ENCODE measurements at regions not wholly inside any gene's neighbourhood (a gene's known extent, or its start where the extent isn't known, plus 50 kb on each side); places are given as distances from the start of the nearest gene placed in this dataset.

DNA sequence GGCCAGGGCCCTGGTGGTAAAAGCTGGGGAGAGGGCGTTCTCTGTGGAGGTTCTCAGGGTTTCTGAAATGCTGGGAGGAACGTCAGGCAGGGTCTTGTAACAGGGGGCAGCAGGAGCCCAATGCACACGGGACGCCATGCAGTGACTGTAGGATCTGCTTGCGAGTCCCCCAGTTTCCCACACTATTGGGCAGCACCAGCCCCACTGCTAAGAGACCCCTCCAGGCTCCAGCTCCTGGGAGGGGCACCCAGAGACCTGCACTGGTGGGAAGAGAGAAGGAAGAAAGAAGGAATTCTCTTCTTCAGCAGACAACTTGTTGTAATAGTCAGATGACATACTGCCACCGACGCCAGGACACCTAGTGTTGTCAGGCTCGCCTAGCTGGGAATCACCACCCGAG, 55.2 kb upstream of the RNF7 start:
- ATAC-seq: no peak
- no peaks in the 10 kb centered on the region for H3K36me3 ChIP-seq
- H3K4me3 ChIP-seq: no peak overlapping the region
- H3K27ac ChIP-seq: no peak overlapping the region
- H3K27me3 ChIP-seq: no peaks in the 10 kb centered on the region
- 97% methylated on average over 6 of the region's 9 CpGs; no CpG with 5 or more reads in 1 of the 2 donors for WGBS, 2 donors (ENCODE audit: low coverage in 1 of 2)
- TF ChIP-seq POLR2AphosphoS5 (IDR thresholded peaks at IDR 0.05) (no peak), EP300 (IDR thresholded peaks at IDR 0.05) (no peak), POLR2A (IDR thresholded peaks at IDR 0.05) (no peak)
- TF ChIP-seq, protein P1, sequence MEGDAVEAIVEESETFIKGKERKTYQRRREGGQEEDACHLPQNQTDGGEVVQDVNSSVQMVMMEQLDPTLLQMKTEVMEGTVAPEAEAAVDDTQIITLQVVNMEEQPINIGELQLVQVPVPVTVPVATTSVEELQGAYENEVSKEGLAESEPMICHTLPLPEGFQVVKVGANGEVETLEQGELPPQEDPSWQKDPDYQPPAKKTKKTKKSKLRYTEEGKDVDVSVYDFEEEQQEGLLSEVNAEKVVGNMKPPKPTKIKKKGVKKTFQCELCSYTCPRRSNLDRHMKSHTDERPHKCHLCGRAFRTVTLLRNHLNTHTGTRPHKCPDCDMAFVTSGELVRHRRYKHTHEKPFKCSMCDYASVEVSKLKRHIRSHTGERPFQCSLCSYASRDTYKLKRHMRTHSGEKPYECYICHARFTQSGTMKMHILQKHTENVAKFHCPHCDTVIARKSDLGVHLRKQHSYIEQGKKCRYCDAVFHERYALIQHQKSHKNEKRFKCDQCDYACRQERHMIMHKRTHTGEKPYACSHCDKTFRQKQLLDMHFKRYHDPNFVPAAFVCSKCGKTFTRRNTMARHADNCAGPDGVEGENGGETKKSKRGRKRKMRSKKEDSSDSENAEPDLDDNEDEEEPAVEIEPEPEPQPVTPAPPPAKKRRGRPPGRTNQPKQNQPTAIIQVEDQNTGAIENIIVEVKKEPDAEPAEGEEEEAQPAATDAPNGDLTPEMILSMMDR (IDR thresholded peaks at IDR 0.05): no peak
- peaks cover 0 to 14% (median 0%) of the 10 kb centered on the region in 3 donors for H3K4me1 ChIP-seq
- H3K9me3 ChIP-seq: no peaks in the 10 kb centered on the region

DNA sequence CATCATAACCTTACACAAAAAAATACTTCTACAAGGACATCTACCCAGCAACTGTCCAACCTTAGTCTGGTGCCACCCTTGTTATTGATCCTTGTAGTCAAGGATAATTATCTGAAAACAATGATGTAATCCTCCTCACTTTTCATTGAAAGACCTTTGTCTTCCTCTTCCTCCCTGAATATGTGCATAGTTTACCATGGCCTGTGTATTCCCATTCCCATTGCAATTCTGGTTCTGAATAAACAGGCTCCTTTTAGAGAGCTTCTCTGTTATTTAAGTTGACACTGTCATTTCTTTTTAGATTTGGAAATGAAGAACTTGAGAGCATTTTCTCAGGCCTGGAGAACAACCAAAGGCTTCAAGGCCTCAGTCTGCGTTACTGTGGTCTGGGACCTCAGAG, 53.3 kb upstream of the RNF7 start:
- Histone ChIP-seq H3K4me3 (no peak overlapping the region), H3K4me1 (peaks cover 0 to 14% (median 0%) of the 10 kb centered on the region in 3 donors), H3K9me3 (no peaks in the 10 kb centered on the region), H3K27me3 (no peaks in the 10 kb centered on the region), H3K36me3 (no peaks in the 10 kb centered on the region), H3K27ac (no peak overlapping the region)
- ATAC-seq: no peak
- WGBS, 2 donors (ENCODE audit: low coverage in 1 of 2): 100% methylated on average over 1 of the region's 1 CpG
- TF ChIP-seq, protein P1 (IDR thresholded peaks at IDR 0.05): no peak
- TF ChIP-seq POLR2AphosphoS5 (IDR thresholded peaks at IDR 0.05) (no peak), POLR2A (IDR thresholded peaks at IDR 0.05) (no peak), EP300 (IDR thresholded peaks at IDR 0.05) (no peak)

DNA sequence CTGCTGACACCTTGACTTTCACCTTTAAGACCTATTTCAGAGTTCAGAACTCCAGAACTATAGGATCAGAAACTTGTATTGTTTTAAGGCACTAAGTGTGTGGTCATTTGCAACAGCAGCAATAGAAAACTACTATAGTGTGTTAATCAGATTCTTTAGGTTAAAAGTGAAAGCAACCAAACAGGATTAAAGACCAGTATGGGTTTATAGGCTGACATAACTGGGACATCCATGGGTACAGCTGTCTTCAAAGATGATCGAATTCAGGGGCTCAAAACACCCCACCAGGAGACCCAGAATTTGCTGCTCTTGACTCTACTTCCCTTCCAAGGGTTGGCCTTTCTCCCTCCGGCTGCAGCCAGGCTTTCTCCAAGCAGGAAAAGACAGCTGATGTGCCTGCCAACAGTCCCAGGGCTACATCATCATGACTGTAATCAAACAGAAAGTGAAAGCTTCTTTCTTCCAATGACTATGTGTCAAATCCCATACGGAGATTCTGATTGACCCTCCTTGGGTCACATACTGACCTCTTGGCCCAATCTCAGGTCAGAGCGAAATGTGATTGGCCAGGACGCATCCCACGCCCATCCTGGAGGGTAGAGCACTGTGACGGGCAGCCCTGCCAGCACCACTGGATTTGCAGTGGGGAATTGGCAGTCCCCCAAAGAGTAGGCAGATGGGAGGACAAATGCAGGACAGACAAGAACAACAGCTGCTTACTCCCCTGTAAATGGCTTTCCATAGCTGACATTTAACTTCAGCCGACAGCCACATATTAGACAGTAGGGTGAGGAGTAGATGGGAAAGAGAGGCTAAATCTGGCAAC, 51.4 kb upstream of the RNF7 start:
- ATAC-seq: peak; percentile 89
- no peaks in the 10 kb centered on the region for H3K36me3 ChIP-seq
- H3K27ac ChIP-seq: peak overlapping the region; percentile 24 to 69 (median 60)
- 9 to 15% methylated on average over 1 to 4 of the region's 8 CpGs for WGBS, 2 donors (ENCODE audit: low coverage in 1 of 2)
- peaks cover 0 to 14% (median 0%) of the 10 kb centered on the region in 3 donors for H3K4me1 ChIP-seq
- peak overlapping the region; percentile 22 to 44 for H3K4me3 ChIP-seq
- TF ChIP-seq POLR2AphosphoS5 (IDR thresholded peaks at IDR 0.05) (peak; percentile 14), POLR2A (IDR thresholded peaks at IDR 0.05) (no peak)
- no peaks in the 10 kb centered on the region for H3K9me3 ChIP-seq
- H3K27me3 ChIP-seq: no peaks in the 10 kb centered on the region
